DND-41 (cell line): ENCODE measurements at regions not wholly inside any gene's neighbourhood (a gene's known extent, or its start where the extent isn't known, plus 50 kb on each side); places are given as distances from the start of the nearest gene placed in this dataset.

Source experiments
- EZH2 ChIP-seq: IDR thresholded peaks from 3 replicates; pipeline ENCODE4 v1.6.1; 2012; ENCODE audit warnings: borderline replicate concordance, low read depth, mild to moderate bottlenecking, moderate library complexity, low read length, inconsistent platforms; ENCODE audit not compliant: severe bottlenecking
- TF ChIP-seq, protein P1 (sequence below): IDR thresholded peaks from 2 replicates; pipeline ENCODE4 v1.5.1; 2012; ENCODE audit warnings: borderline replicate concordance, low read length, moderate library complexity, mild to moderate bottlenecking; ENCODE audit not compliant: poor library complexity, severe bottlenecking; ENCODE audit errors: extremely low read depth

DNA sequence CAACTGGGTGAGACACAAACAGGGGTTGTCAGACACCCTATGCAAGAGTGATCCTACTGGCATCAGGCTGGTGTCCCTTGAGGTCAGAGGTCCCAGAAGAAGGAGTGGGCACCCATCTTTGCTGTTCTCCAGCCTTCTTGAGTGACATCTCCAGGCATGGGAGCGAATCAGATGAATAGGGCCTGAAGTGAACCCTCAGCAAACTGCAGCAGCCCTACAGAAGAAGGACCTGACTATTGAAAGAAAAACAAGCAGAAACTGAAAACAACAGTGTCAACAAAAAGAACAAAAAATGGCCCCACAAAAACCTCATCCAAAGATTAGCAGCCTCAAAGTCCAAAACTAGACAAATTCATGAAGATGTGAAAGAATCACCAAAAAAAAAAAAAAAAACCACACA, 1229.7 kb upstream of the CRIM1 start:
- TF ChIP-seq, protein P1, sequence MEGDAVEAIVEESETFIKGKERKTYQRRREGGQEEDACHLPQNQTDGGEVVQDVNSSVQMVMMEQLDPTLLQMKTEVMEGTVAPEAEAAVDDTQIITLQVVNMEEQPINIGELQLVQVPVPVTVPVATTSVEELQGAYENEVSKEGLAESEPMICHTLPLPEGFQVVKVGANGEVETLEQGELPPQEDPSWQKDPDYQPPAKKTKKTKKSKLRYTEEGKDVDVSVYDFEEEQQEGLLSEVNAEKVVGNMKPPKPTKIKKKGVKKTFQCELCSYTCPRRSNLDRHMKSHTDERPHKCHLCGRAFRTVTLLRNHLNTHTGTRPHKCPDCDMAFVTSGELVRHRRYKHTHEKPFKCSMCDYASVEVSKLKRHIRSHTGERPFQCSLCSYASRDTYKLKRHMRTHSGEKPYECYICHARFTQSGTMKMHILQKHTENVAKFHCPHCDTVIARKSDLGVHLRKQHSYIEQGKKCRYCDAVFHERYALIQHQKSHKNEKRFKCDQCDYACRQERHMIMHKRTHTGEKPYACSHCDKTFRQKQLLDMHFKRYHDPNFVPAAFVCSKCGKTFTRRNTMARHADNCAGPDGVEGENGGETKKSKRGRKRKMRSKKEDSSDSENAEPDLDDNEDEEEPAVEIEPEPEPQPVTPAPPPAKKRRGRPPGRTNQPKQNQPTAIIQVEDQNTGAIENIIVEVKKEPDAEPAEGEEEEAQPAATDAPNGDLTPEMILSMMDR, result no peak
- TF ChIP-seq EZH2, result no peak
